ENCODE measurements at regions not wholly inside any gene's neighbourhood (a gene's known extent, or its start where the extent isn't known, plus 50 kb on each side); places are given as distances from the start of the nearest gene placed in this dataset.

DNA sequence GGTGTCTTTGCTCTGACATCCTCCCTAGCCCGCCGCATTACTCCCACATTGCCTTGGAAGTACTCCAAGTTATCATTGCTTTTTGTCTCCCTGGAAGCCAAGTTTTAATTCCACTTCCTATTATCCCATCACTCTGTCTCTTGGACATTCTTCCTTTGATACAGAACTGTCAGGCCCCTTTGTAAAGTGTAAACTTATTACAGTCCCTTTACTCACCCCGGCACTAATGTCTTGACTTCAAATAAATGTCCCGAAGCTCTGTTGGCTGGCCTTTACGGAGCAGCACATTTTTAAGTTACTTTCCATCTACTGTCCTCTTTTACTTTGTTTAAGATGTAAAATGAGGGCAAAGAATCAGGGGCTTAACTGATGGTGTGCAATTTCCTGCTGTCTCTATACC lies 223.5 kb upstream of the IGFBP7 start:
- DNase-seq: no peak
- H3K4me1 ChIP-seq (ENCODE audit: insufficient read depth): no peaks in the 10 kb centered on the region
- H3K4me3 ChIP-seq: no peak overlapping the region
- WGBS, 3 donors: 9 to 15% (median 12%) methylated on average over 5 of the region's 5 CpGs
- no peaks in the 10 kb centered on the region for H3K27me3 ChIP-seq
- H3K9me3 ChIP-seq: no peaks in the 10 kb centered on the region
- intact Hi-C loops (cut with DNase I): no loop called here
- TF ChIP-seq, protein P1, sequence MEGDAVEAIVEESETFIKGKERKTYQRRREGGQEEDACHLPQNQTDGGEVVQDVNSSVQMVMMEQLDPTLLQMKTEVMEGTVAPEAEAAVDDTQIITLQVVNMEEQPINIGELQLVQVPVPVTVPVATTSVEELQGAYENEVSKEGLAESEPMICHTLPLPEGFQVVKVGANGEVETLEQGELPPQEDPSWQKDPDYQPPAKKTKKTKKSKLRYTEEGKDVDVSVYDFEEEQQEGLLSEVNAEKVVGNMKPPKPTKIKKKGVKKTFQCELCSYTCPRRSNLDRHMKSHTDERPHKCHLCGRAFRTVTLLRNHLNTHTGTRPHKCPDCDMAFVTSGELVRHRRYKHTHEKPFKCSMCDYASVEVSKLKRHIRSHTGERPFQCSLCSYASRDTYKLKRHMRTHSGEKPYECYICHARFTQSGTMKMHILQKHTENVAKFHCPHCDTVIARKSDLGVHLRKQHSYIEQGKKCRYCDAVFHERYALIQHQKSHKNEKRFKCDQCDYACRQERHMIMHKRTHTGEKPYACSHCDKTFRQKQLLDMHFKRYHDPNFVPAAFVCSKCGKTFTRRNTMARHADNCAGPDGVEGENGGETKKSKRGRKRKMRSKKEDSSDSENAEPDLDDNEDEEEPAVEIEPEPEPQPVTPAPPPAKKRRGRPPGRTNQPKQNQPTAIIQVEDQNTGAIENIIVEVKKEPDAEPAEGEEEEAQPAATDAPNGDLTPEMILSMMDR (IDR thresholded peaks at IDR 0.05): no peak
- TF ChIP-seq POLR2A (IDR thresholded peaks at IDR 0.05): no peak
- no peak for TF ChIP-seq EP300 (IDR thresholded peaks at IDR 0.05)
- H3K36me3 ChIP-seq: no peaks in the 10 kb centered on the region
- H3K27ac ChIP-seq: no peak overlapping the region

DNA sequence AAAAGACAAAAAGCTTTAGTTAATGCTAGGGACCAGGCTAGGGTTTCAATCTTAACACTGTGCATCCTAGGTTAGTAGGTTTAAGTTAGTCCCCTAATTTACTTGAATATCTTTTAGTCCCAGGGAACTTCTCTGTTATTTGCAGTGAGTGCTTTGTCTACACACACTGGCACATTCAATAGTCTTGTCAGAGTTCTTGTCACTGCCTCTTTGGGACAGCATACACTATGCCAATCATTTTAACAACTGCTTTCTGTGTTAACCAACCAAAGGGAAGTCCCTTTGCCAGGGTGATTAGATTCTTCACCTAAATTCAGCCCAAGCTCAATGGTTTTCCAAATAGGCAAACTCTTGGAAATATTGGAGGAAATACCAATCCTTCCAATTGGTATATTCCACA lies 221.8 kb upstream of the IGFBP7 start:
- Histone ChIP-seq H3K36me3 (no peaks in the 10 kb centered on the region), H3K4me1 (ENCODE audit: insufficient read depth) (no peaks in the 10 kb centered on the region), H3K4me3 (no peak overlapping the region), H3K27me3 (no peaks in the 10 kb centered on the region), H3K9me3 (no peaks in the 10 kb centered on the region), H3K27ac (no peak overlapping the region)
- intact Hi-C loops (cut with DNase I): no loop called here
- no peak for DNase-seq
- TF ChIP-seq POLR2A (IDR thresholded peaks at IDR 0.05) (no peak), EP300 (IDR thresholded peaks at IDR 0.05) (no peak)
- TF ChIP-seq, protein P1 (IDR thresholded peaks at IDR 0.05): no peak

DNA sequence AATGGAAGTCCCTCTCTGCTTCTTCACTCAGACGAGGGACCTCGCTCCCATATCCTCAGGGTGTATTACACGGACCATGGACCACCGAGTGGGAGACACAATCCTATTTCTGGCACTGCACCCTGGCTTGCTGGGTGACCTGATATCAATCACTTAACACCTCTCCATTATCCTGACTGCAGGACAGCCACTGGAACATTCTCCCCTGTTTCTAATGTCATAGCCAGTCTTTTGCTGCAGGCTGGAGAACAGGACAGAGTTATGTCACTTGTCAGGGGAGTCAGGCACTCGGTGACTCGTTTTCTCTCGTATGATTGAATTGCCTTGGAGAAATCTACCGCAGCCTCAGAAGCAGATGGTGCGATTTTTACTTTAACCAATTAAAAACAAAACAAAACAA lies 219.1 kb upstream of the IGFBP7 start:
- WGBS, 3 donors: 61 to 80% (median 66%) methylated on average over 9 of the region's 9 CpGs
- DNase-seq: no peak
- H3K27me3 ChIP-seq: no peaks in the 10 kb centered on the region
- no peaks in the 10 kb centered on the region for H3K4me1 ChIP-seq (ENCODE audit: insufficient read depth)
- no peaks in the 10 kb centered on the region for H3K36me3 ChIP-seq
- no peak overlapping the region for H3K4me3 ChIP-seq
- H3K9me3 ChIP-seq: no peaks in the 10 kb centered on the region
- no peak for TF ChIP-seq EP300 (IDR thresholded peaks at IDR 0.05)
- TF ChIP-seq, protein P1 (IDR thresholded peaks at IDR 0.05): no peak
- TF ChIP-seq POLR2A (IDR thresholded peaks at IDR 0.05): no peak
- intact Hi-C loops (cut with DNase I): no loop called here
- H3K27ac ChIP-seq: no peak overlapping the region

DNA sequence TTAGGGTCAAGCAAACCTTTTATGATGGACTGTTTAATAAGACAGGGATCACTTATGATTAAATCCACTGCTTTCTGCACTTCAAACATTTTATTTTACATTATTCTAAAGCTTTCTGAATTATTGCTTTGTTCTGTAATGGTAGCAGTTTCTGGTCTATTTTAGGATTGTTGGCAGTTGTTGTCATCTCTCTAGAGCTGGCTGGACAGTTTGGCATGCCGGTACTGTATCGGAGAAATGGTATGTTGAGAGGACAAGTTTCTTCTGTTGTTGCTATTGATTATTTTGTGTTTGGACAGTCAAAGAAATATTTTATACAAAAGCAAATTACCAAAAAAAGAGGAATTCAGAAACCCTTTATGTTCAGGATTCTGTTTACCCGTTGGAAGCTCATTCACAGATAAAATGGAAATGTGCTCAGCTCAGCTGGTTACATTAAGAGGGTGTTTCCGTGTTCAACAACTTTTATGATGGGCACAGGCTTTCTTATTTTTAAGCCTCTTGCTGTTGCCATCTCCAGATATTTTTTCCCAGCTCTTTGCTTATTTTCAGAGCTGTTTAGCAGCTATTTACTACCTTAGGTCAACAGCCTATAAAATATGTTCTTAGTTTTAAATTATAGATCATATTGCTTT lies 214.6 kb upstream of the IGFBP7 start:
- WGBS, 3 donors: 43 to 58% (median 49%) methylated on average over 4 of the region's 4 CpGs

More for the DNA sequence above, 214.6 kb upstream of the IGFBP7 start:
- H3K27ac ChIP-seq: no peak overlapping the region
- no peaks in the 10 kb centered on the region for H3K36me3 ChIP-seq
- H3K9me3 ChIP-seq: no peaks in the 10 kb centered on the region
- H3K4me3 ChIP-seq: no peak overlapping the region
- intact Hi-C loops (cut with DNase I): no loop called here
- H3K27me3 ChIP-seq: no peaks in the 10 kb centered on the region
- TF ChIP-seq POLR2A (IDR thresholded peaks at IDR 0.05) (no peak), EP300 (IDR thresholded peaks at IDR 0.05) (no peak)
- TF ChIP-seq, protein P1 (IDR thresholded peaks at IDR 0.05): no peak
- H3K4me1 ChIP-seq (ENCODE audit: insufficient read depth): no peaks in the 10 kb centered on the region
- DNase-seq: no peak
